Naive thymus-derived CD8-positive, alpha-beta T cell (primary cell): ENCODE measurements at regions not wholly inside any gene's neighbourhood (a gene's known extent, or its start where the extent isn't known, plus 50 kb on each side); places are given as distances from the start of the nearest gene placed in this dataset.

Experiments used
- ATAC-seq, 2 donors: fragments of 150-1000 bp; cut with Tn5 transposase in 1 of 2; sonication (Bioruptor Pico), chemical (Tn5 transposase) in 1 of 2; 1 replicate in 1 of 2; 2 replicates in 1 of 2; pipeline ENCODE4 v1.10.0; 2021; ENCODE audit warnings: mild to moderate bottlenecking in 2 of 2, moderate library complexity in 2 of 2
- POLR2A ChIA-PET: fragments of 350-600 bp; sonication (Branson Sonifier 250); formaldehyde crosslinking; loops from one replicate; lab custom pipeline; 2021; ENCODE audit warnings: antibody characterized with exemption; lab: Charles Lee
- DNase-seq, 10 donors: peaks; one replicate each; pipeline versions ENCODE4 v3.0.0 to v3.0.0-alpha.2; 2020 to 2022
- H3K27ac Mint-ChIP-seq, 10 donors: one replicate each; pipeline ENCODE4 v1.8.0; 2020 to 2022; ENCODE audit warnings: mild to moderate bottlenecking in 10 of 10, mixed read lengths in 10 of 10, moderate library complexity in 4 of 10, inconsistent platforms in 1 of 10
- H3K27me3 Mint-ChIP-seq, 5 donors: one replicate each; pipeline ENCODE4 v1.8.0; 2021 to 2022; ENCODE audit warnings: mixed read lengths in 5 of 5
- H3K36me3 Mint-ChIP-seq, 3 donors: one replicate each; pipeline ENCODE4 v1.8.0; 2020 to 2022; ENCODE audit warnings: mixed read lengths in 3 of 3, mild to moderate bottlenecking in 2 of 3, inconsistent platforms in 1 of 3
- H3K4me1 Mint-ChIP-seq, 4 donors: one replicate each; pipeline ENCODE4 v1.8.0; 2021 to 2022; ENCODE audit warnings: mixed read lengths in 4 of 4
- H3K4me3 Mint-ChIP-seq, 10 donors: one replicate each; pipeline ENCODE4 v1.8.0; 2020 to 2022; ENCODE audit warnings: mild to moderate bottlenecking in 10 of 10, mixed read lengths in 10 of 10, moderate library complexity in 6 of 10, inconsistent platforms in 1 of 10
- H3K9me3 Mint-ChIP-seq, 9 donors: one replicate each; pipeline ENCODE4 v1.8.0; 2020 to 2022; ENCODE audit warnings: mixed read lengths in 9 of 9, mild to moderate bottlenecking in 3 of 9, inconsistent platforms in 1 of 9, moderate library complexity in 1 of 9

DNA sequence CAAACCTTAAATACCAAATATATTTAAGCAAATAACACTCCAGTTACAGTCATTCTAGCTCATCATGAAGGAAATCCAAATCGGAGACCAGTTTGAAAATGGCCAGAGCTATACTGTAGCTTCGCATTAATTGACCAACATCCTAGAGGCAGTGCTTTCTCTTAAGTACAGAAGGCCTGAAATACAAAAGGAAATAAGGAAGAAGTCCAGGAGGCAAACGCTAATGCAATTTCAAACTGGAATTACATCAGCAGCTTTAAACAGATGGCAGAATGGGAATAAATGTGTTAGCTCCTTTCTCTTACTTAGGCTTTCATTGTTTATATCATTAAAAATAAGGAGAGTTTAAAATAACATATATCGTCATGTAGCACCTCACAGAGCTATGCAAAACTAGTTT lies 197.0 kb downstream of the SEC61B start:
- no peak overlapping the region for H3K27ac Mint-ChIP-seq
- no peaks in the 10 kb centered on the region for H3K36me3 Mint-ChIP-seq
- no peaks in the 10 kb centered on the region for H3K4me1 Mint-ChIP-seq
- POLR2A ChIA-PET = no interaction called here
- ATAC-seq (no peak), DNase-seq (no peak)
- peaks cover 0 to 4% (median 0%) of the 10 kb centered on the region in 5 donors for H3K27me3 Mint-ChIP-seq
- no peaks in the 10 kb centered on the region for H3K9me3 Mint-ChIP-seq
- no peak overlapping the region for H3K4me3 Mint-ChIP-seq

DNA sequence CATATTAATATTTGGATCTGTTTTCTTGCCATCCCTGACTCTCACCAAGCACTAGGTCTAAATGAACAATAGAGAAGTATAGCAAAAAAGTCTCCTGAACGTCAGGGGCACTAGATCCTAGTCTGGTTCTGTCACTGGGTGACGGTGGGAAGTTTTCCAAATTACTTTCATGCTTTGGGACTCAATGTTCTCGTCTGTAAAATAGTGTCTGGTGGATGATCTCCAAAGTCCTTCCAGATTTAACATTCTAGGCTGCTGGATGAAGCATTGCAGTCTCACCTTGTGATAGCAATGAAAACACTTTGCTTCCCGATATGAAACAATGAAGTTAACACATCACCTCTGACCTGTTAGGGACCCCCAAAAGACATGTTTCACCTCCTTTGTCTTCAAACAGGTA lies 199.3 kb downstream of the SEC61B start:
- ATAC-seq (no peak), DNase-seq (no peak)
- Mint-ChIP-seq H3K4me3 (no peak overlapping the region), H3K27ac (no peak overlapping the region), H3K9me3 (no peaks in the 10 kb centered on the region), H3K27me3 (peaks cover 0 to 6% (median 3%) of the 10 kb centered on the region in 5 donors), H3K4me1 (no peaks in the 10 kb centered on the region), H3K36me3 (no peaks in the 10 kb centered on the region)
- POLR2A ChIA-PET = no interaction called here

DNA sequence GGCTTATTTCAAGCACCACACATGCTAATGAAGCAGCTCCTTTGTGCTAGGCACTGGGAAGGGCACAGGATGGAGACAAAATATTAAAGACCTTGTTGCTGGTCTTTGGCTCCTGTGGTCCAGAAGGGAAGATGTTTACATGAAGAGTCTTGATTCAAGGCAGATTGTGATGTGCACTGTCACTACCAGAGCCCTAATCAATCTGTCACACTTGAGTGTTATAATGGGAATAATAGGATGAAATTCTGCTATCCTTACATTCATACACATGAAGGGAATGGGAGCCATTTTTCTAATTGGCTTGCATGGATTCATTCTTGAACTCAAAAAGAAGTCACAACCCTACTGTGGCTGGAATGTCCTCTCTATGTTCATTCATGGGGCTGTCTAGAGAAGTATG lies 203.0 kb downstream of the SEC61B start:
- no peak overlapping the region for H3K27ac Mint-ChIP-seq
- H3K4me3 Mint-ChIP-seq = no peak overlapping the region
- peaks cover 0 to 6% (median 1%) of the 10 kb centered on the region in 3 donors for H3K36me3 Mint-ChIP-seq
- POLR2A ChIA-PET = no interaction called here
- DNase-seq (no peak), ATAC-seq (no peak)
- peaks cover 0 to 4% (median 0%) of the 10 kb centered on the region in 9 donors for H3K9me3 Mint-ChIP-seq
- no peaks in the 10 kb centered on the region for H3K4me1 Mint-ChIP-seq
- H3K27me3 Mint-ChIP-seq = peaks cover 0 to 12% (median 8%) of the 10 kb centered on the region in 5 donors

DNA sequence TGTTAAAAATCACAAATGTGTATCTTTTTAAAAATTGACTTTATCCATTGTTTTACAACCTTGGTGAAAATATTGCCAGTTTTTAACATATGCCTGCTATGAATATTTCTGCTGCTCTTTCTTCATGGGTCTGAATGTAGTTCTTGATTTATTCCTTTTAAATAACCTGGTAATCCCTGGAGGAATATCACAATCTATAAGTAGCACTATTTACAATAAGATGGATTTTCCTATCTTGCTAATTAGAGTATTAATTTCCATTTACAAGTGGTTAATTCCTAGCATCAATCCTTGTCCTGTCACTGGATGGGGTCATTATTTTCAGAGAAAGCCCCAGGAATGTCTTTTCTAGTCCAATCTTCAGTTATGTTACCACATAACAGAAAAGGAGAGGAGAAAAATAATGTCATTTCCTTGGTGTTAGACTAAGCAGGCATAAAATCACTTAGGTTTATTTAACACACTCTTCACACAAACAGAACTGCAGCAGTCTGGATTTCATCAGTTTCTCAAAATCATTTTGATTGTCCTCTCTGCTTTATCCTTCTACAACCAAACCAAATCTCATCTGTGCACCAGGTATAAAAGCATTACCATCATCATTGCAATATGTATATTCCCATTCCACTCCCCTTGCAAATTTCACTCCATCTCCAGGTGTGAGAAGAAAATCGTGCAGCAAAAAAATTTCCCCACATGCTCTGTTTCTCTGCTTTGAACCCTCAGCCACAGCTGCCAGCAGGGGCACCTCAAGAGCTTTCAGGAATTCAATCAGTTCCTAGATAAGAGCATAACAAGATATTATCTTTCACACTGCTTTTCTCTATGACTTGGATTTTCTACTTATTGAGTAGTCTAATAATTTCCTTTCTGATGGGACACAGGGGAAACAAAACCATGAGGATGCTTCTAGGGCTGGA lies 204.1 kb downstream of the SEC61B start:
- peaks cover 0 to 4% (median 0%) of the 10 kb centered on the region in 9 donors for H3K9me3 Mint-ChIP-seq
- H3K27ac Mint-ChIP-seq = no peak overlapping the region
- peaks cover 0 to 12% (median 8%) of the 10 kb centered on the region in 5 donors for H3K27me3 Mint-ChIP-seq
- POLR2A ChIA-PET = no interaction called here
- H3K4me1 Mint-ChIP-seq = no peaks in the 10 kb centered on the region
- no peak overlapping the region for H3K4me3 Mint-ChIP-seq
- peaks cover 0 to 6% (median 1%) of the 10 kb centered on the region in 3 donors for H3K36me3 Mint-ChIP-seq
- DNase-seq (no peak), ATAC-seq (no peak)

DNA sequence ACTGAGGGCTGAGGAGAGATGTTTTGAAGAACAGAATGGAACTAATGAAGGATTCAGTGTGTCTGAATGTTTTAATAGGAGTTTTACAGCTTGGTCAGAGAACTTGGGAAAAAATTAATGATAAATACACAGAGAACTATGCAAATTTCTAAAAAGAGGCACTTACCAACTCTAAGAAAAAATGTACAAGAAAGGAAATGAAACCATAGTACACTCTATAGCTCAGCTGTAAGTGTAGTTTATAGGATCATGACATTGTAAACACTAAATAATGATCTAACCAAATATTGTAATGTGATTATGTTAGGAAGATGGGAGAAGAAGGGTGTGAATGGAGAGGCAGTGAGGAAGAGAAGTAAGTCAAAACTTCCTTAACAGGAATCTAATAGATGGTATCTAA lies 205.2 kb downstream of the SEC61B start:
- H3K36me3 Mint-ChIP-seq = peaks cover 0 to 6% (median 1%) of the 10 kb centered on the region in 3 donors
- H3K4me1 Mint-ChIP-seq = no peaks in the 10 kb centered on the region
- DNase-seq = no peak
- H3K27me3 Mint-ChIP-seq = peaks cover 0 to 12% (median 8%) of the 10 kb centered on the region in 5 donors
- no peak overlapping the region for H3K4me3 Mint-ChIP-seq
- H3K9me3 Mint-ChIP-seq = peaks cover 0 to 4% (median 0%) of the 10 kb centered on the region in 9 donors
- POLR2A ChIA-PET = no interaction called here
- ATAC-seq = no peak
- no peak overlapping the region for H3K27ac Mint-ChIP-seq

DNA sequence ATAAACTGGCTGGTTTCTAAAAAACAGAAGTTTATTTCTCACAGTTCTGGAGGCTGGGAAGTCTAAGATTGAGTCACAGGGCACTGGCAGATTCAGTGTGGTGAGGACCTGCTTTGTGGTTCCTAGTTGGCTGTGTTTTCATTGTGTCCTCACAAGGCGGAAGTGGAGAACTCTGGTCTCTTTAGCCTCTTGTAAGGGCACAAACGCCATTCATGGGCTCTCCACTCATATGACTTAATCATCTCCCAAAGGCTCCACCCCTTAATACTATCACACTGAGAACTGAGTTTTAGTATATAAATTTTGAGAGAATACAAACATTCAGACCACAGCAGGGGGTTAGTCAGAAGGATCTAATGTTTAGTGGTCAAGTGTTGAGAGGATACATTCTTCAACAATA lies 208.2 kb downstream of the SEC61B start:
- peaks cover 0 to 9% (median 4%) of the 10 kb centered on the region in 5 donors for H3K27me3 Mint-ChIP-seq
- no peak for DNase-seq
- H3K36me3 Mint-ChIP-seq = peaks cover 0 to 6% (median 1%) of the 10 kb centered on the region in 3 donors
- H3K27ac Mint-ChIP-seq = no peak overlapping the region
- ATAC-seq = no peak
- POLR2A ChIA-PET = no interaction called here
- no peak overlapping the region for H3K4me3 Mint-ChIP-seq
- peaks cover 0 to 10% (median 0%) of the 10 kb centered on the region in 4 donors for H3K4me1 Mint-ChIP-seq
- peaks cover 0 to 4% (median 0%) of the 10 kb centered on the region in 9 donors for H3K9me3 Mint-ChIP-seq

DNA sequence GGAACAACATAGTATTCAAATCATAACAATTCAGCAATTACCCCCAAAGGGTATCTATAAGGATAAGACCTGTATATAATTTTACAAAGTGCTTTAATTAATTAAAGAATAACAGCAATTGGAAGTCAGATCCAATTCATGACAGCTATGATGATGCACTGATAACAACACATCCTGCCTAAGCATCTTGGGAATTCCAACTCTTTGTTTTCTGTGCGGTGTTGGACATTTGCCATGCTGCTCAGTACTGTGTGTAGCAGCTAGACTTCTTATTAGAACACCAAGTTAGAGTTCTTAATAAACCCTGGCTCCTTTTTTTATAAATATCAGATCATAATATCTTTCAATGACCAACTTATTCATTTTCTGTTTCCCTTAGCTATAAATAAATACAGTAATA lies 209.0 kb downstream of the SEC61B start:
- Mint-ChIP-seq H3K4me1 (peaks cover 0 to 10% (median 0%) of the 10 kb centered on the region in 4 donors), H3K27ac (no peak overlapping the region), H3K4me3 (no peak overlapping the region), H3K36me3 (peaks cover 0 to 6% (median 1%) of the 10 kb centered on the region in 3 donors), H3K27me3 (peaks cover 0 to 9% (median 4%) of the 10 kb centered on the region in 5 donors), H3K9me3 (peaks cover 0 to 4% (median 0%) of the 10 kb centered on the region in 9 donors)
- DNase-seq (no peak), ATAC-seq (no peak)
- POLR2A ChIA-PET = no interaction called here

DNA sequence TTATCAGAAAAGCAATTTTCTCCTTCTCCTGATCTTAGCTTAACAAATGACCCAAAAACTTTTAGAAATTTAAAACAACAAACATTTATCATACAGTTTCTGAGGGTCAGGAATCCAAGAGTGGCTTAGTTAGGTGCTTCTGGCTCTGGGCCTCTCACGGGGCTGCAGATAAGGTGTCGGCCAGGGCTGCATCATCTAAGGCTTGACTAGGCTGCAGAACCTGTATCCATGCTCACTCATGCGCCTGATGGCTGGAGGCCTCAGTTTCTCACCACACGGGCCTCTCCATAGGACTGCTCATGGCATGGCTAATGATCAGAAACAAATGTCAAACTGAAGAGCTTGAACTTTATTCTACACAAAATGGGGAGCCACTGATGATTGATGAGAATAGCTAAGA lies 210.0 kb downstream of the SEC61B start:
- ATAC-seq (no peak), DNase-seq (no peak)
- POLR2A ChIA-PET = no interaction called here
- Mint-ChIP-seq H3K9me3 (peaks cover 0 to 4% (median 0%) of the 10 kb centered on the region in 9 donors), H3K36me3 (peaks cover 0 to 6% (median 1%) of the 10 kb centered on the region in 3 donors), H3K27ac (no peak overlapping the region), H3K4me3 (no peak overlapping the region), H3K27me3 (peaks cover 0 to 5% (median 0%) of the 10 kb centered on the region in 5 donors), H3K4me1 (peaks cover 0 to 10% (median 0%) of the 10 kb centered on the region in 4 donors)

DNA sequence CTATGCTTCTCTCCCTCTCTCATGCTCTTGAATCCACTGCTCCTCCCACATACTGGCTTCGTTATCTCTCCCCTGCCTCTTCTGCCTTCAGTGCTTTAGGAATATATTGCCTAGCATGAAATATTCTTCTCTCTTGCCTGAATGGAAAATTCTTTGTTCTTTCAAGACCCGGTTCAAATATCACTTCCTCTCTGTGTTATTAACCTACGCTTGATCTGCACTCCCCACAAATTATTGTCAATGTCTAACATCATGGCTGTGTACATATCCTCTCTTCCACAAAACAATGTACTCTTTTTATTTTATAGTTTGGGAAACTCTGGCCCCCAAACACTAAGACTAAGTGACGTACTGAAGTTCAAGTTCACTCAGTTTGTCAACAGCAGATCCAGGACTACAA lies 211.0 kb downstream of the SEC61B start:
- no peak overlapping the region for H3K27ac Mint-ChIP-seq
- DNase-seq (no peak), ATAC-seq (no peak)
- POLR2A ChIA-PET = no interaction called here
- H3K9me3 Mint-ChIP-seq = peaks cover 0 to 3% (median 0%) of the 10 kb centered on the region in 9 donors
- H3K27me3 Mint-ChIP-seq = peaks cover 0 to 3% (median 0%) of the 10 kb centered on the region in 5 donors
- H3K4me1 Mint-ChIP-seq = peaks cover 0 to 10% (median 0%) of the 10 kb centered on the region in 4 donors
- H3K36me3 Mint-ChIP-seq = peaks cover 0 to 6% (median 0%) of the 10 kb centered on the region in 3 donors
- no peak overlapping the region for H3K4me3 Mint-ChIP-seq

DNA sequence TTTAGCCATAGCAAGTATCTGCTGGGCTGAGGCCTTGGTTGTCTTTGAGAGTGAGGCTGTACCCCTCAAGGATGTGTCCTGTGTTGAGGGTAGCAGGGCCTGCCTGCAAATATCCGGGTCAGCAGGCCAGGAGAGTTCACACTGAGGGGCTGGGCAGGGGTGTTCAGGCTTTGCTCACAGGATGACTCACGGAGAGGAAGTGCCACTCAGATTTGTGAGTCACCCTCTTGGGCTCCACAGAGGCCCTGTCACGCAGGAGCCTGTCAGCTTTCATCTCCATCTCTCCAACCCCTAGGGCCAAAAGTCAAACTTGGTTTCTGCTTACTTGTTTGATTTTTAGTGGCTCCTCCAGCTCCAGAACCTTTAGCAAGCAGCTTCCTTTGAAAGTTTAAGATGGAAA lies 211.5 kb downstream of the SEC61B start:
- H3K4me3 Mint-ChIP-seq = no peak overlapping the region
- H3K4me1 Mint-ChIP-seq = peaks cover 0 to 10% (median 0%) of the 10 kb centered on the region in 4 donors
- peaks cover 0 to 2% (median 0%) of the 10 kb centered on the region in 5 donors for H3K27me3 Mint-ChIP-seq
- POLR2A ChIA-PET = no interaction called here
- DNase-seq (peak in 3 of 10 donors; percentile 1 to 65 (median 14)), ATAC-seq (peak in 1 of 2 donors; percentile 75)
- peaks cover 0 to 3% (median 0%) of the 10 kb centered on the region in 9 donors for H3K9me3 Mint-ChIP-seq
- peaks cover 0 to 6% (median 0%) of the 10 kb centered on the region in 3 donors for H3K36me3 Mint-ChIP-seq
- H3K27ac Mint-ChIP-seq = peak overlapping the region in 1 of 10 donors; percentile 34

DNA sequence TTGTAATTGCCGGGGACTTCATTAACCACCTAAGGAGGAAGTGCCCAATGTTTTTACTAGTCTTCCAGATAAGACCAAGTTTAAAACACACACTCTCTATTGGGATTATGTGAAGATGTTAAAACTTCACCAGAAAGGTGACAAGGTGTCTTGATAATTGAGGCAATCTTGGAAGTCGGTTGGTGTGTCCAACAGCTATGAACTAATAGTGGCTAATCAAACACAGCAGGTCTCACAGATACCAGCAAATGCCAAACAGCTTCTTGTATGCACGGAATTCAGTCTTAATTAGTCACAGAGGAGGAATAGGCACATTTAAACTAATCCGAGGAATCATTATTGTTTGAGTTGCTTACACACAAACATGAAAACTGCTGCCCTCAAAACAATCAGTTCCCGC lies 214.5 kb downstream of the SEC61B start:
- no peak overlapping the region for H3K27ac Mint-ChIP-seq
- DNase-seq = no peak
- no peak for ATAC-seq
- H3K36me3 Mint-ChIP-seq = no peaks in the 10 kb centered on the region
- H3K4me3 Mint-ChIP-seq = no peak overlapping the region
- H3K9me3 Mint-ChIP-seq = no peaks in the 10 kb centered on the region
- POLR2A ChIA-PET = no interaction called here
- peaks cover 0 to 10% (median 0%) of the 10 kb centered on the region in 4 donors for H3K4me1 Mint-ChIP-seq
- no peaks in the 10 kb centered on the region for H3K27me3 Mint-ChIP-seq

DNA sequence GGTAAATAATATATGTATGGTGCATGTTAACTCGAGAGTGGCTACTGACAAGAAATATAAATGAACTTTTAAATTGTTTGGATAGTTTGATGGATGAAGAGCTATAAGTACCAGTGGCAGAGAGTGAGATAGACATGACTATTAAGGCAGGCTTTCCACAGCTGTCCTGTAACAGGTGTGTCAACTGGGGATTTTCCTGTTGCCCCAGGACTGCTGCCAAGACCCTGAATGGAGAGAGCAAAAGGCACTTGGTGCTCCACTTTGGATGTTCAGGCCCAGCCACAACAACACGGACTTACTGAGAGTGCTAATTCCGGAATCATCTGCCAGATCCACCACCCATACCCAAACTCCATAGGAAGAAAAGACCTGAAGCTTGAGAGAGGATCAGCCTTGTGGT lies 215.1 kb downstream of the SEC61B start:
- H3K4me1 Mint-ChIP-seq = peaks cover 0 to 10% (median 0%) of the 10 kb centered on the region in 4 donors
- H3K27ac Mint-ChIP-seq = no peak overlapping the region
- peaks cover 0 to under 1% (median 0%) of the 10 kb centered on the region in 9 donors for H3K9me3 Mint-ChIP-seq
- H3K27me3 Mint-ChIP-seq = no peaks in the 10 kb centered on the region
- no peaks in the 10 kb centered on the region for H3K36me3 Mint-ChIP-seq
- H3K4me3 Mint-ChIP-seq = no peak overlapping the region
- ATAC-seq (no peak), DNase-seq (no peak)
- POLR2A ChIA-PET = no interaction called here

DNA sequence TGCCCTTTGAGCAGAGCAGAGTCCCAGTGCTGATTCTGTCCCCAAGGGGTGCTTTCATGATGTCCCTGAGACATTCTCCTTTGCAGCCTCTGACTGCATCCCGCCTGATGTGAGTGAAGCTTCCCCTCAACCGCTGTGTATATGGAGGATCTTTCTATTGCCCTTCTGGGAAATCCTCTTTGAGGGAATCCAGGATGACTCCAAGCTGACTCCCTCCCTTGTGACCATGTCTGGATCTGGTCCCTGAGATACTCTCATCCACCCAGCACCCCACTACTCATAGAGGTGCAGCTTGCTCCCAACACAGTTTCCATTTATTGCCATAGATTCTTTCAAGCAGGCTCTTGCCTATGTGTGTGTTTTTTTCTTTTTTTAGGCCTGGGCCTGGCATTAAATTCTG lies 216.5 kb downstream of the SEC61B start:
- H3K36me3 Mint-ChIP-seq = no peaks in the 10 kb centered on the region
- ATAC-seq (no peak), DNase-seq (no peak)
- H3K4me3 Mint-ChIP-seq = no peak overlapping the region
- H3K9me3 Mint-ChIP-seq = peaks cover 0 to 2% (median 0%) of the 10 kb centered on the region in 9 donors
- H3K27me3 Mint-ChIP-seq = no peaks in the 10 kb centered on the region
- peaks cover 0 to 4% (median 0%) of the 10 kb centered on the region in 4 donors for H3K4me1 Mint-ChIP-seq
- POLR2A ChIA-PET = no interaction called here
- no peak overlapping the region for H3K27ac Mint-ChIP-seq
